Suprapubic skin (tissue), 3 donors: ENCODE measurements at regions not wholly inside any gene's neighbourhood (a gene's known extent, or its start where the extent isn't known, plus 50 kb on each side); places are given as distances from the start of the nearest gene placed in this dataset.

Experiments used
- CTCF ChIP-seq, 2 donors: fragments of 200-600 bp in 1 of 2; fragments of 450-650 bp in 1 of 2; sonication (generic) in 1 of 2; IDR thresholded peaks; one replicate each; pipeline ENCODE4 v1.5.1; 2016 to 2019; ENCODE audit warnings: antibody characterized with exemption in 2 of 2, mild to moderate bottlenecking in 1 of 2, moderate library complexity in 1 of 2
- EP300 ChIP-seq: sonication (generic); formaldehyde crosslinking; IDR thresholded peaks from one replicate; pipeline ENCODE4 v1.6.1; 2017; ENCODE audit warnings: antibody characterized with exemption
- POLR2A ChIP-seq, 2 donors: fragments of 450-650 bp; IDR thresholded peaks; one replicate each; pipeline ENCODE4 v1.6.1; 2017; ENCODE audit warnings: antibody characterized with exemption in 2 of 2, mild to moderate bottlenecking in 2 of 2, moderate library complexity in 2 of 2

GRCh38 chr6:122859676-122860075 is 70.6 kb downstream of the SMPDL3A start:
- TF ChIP-seq CTCF (IDR thresholded peaks at IDR 0.05) (no peak), POLR2A (IDR thresholded peaks at IDR 0.05) (no peak), EP300 (no peak)
